ENCODE measurements at regions not wholly inside any gene's neighbourhood (a gene's known extent, or its start where the extent isn't known, plus 50 kb on each side); places are given as distances from the start of the nearest gene placed in this dataset.
"Not testable (repeated sequence)": the region's sequence is repeated elsewhere in the genome, so short reads cannot be mapped to it uniquely, and the experiment has no call there.

DNA sequence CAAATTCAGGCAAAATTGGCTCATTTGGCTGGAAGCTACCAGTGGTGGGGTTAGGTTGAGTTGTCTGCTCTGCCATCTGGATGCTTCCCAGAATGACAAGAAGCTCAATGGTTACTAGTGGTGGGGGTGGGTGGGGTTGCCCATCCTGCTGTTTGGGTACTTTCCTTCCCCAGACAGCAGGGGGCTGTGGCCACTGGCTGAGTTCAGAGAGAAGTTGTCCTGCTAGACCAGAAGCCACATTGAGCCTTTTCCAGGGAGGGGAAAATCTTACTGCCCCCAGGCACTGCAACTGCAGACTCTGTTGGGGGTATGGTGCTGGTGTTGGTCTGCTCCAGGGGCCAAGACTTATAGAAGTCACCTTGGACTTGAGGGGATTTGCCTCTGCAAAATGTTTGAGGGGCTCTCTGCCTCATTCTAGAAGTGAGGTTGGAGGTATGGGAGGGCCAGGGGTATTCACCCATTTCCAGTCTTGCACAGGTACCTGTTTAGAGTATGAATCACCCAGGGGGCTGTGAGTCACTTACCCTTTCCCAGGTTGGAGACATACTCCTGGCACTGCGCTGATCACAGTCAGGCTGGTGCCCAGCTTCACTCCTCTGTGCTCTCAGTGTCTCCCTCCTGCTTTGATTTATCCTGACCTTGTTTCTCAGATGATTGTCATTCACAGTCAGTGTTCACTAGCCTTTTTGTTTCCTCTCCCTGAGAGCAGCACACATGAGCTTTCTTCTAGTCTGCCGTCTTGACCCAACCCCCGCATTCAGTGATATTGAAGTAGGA, 89.1 kb upstream of the NEGR1 start:
- Histone ChIP-seq H3K4me3 (no peak overlapping the region), H3K9me3 (no peaks in the 10 kb centered on the region), H3K36me3 (no peaks in the 10 kb centered on the region), H3K27ac (no peak overlapping the region), H3K27me3 (no peaks in the 10 kb centered on the region), H3K4me1 (peaks cover 0 to under 1% (median 0%) of the 10 kb centered on the region in 9 donors)
- 55 to 69% methylated on average over 3 of the region's 3 CpGs for WGBS, 2 donors
- TF ChIP-seq, protein P1, sequence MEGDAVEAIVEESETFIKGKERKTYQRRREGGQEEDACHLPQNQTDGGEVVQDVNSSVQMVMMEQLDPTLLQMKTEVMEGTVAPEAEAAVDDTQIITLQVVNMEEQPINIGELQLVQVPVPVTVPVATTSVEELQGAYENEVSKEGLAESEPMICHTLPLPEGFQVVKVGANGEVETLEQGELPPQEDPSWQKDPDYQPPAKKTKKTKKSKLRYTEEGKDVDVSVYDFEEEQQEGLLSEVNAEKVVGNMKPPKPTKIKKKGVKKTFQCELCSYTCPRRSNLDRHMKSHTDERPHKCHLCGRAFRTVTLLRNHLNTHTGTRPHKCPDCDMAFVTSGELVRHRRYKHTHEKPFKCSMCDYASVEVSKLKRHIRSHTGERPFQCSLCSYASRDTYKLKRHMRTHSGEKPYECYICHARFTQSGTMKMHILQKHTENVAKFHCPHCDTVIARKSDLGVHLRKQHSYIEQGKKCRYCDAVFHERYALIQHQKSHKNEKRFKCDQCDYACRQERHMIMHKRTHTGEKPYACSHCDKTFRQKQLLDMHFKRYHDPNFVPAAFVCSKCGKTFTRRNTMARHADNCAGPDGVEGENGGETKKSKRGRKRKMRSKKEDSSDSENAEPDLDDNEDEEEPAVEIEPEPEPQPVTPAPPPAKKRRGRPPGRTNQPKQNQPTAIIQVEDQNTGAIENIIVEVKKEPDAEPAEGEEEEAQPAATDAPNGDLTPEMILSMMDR (IDR thresholded peaks at IDR 0.05), result no peak
- DNase-seq (no peak), ATAC-seq (no peak)
- intact Hi-C loops (cut with DNase I), result no loop called here

DNA sequence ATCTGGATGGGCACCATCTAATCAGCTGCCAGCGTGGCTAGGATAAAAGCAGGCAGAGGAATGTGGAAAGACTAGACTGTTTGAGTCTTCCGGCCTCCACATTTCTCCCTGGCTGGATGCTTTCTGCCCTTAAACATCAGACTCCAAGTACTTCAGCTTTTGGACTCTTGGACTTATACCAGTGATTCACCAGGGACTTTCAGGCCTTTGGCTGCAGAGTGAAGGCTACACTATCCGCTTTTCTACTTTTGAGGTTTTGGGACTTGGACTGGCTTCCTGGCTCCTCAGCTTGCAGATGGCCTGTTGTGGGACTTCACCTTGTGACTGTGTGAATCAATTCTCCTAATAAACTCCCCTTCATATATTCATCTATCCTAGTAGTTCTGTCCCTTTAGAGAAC, 88.5 kb upstream of the NEGR1 start:
- ATAC-seq; DNase-seq; H3K27ac ChIP-seq; H3K27me3 ChIP-seq; H3K4me1 ChIP-seq; H3K36me3 ChIP-seq; intact Hi-C loops (cut with DNase I); H3K9me3 ChIP-seq; H3K4me3 ChIP-seq: not testable (repeated sequence)
- WGBS, 2 donors, result 75 to 84% methylated on average over 3 of the region's 3 CpGs

DNA sequence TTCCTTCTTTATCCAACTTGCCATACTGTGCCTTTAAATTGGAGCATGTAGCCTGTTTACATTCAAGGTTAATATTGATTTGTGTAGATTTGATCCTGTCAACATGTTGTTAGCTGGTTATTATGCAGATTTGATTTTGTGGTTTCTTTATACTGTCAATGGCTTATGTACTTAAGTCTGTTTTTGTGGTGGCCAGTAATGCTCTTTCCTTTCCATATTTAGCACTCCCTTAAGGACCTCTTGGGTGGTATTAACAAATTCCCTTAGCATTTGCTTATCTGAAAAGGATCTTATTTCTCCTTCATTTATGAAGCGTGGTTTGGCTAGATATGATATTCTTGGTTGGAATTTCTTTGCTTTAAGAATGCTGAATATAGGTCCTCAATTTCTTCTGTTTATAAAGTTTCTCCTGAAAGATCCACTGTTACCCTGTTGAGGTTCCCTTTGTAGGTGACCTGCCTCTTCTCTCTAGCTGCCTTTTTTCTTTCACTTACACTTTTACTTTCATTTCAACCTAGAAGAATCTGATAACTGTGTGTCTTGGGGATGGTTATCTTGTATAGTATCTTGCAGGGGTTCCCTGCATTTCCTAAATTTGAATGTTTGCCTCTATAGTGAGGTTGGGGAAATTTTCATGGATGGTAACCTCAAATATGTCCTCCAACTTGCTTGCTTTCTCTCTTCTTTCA, 86.9 kb upstream of the NEGR1 start:
- Histone ChIP-seq H3K4me1 (peaks cover 0 to 3% (median 0%) of the 10 kb centered on the region in 9 donors), H3K4me3 (no peak overlapping the region), H3K9me3 (no peaks in the 10 kb centered on the region), H3K27ac (no peak overlapping the region), H3K36me3 (no peaks in the 10 kb centered on the region), H3K27me3 (no peaks in the 10 kb centered on the region)
- 75 to 85% methylated on average over 1 of the region's 1 CpG for WGBS, 2 donors
- TF ChIP-seq, protein P1 (IDR thresholded peaks at IDR 0.05), result no peak
- intact Hi-C loops (cut with DNase I), result no loop called here
- DNase-seq (no peak), ATAC-seq (no peak)

DNA sequence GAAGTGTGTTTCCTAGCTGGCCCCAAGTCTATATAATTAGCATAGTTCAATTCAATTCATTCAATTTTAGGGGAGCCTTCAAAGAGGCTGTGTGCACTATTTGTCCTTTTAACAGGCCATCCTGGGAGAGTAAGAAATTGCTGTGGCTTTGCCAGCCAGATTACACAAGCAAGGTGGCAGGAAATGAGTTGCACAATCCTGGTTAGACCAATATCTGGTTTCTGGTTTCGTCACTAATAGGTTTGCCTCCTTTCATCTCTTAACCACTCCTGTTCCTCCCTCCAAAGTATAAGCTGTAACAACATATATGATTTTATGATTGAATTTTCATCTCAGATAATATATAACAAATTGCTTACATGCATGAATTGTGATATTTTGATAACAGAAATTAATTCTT, 84.1 kb upstream of the NEGR1 start:
- TF ChIP-seq, protein P1 (IDR thresholded peaks at IDR 0.05), result no peak
- 40 to 72% methylated on average over 1 of the region's 1 CpG for WGBS, 2 donors
- H3K27ac ChIP-seq, result no peak overlapping the region
- no peaks in the 10 kb centered on the region for H3K36me3 ChIP-seq
- peaks cover 0 to 3% (median 0%) of the 10 kb centered on the region in 9 donors for H3K4me1 ChIP-seq
- H3K9me3 ChIP-seq, result no peaks in the 10 kb centered on the region
- intact Hi-C loops (cut with DNase I), result no loop called here
- ATAC-seq, result no peak
- H3K4me3 ChIP-seq, result no peak overlapping the region
- no peak for DNase-seq
- no peaks in the 10 kb centered on the region for H3K27me3 ChIP-seq

DNA sequence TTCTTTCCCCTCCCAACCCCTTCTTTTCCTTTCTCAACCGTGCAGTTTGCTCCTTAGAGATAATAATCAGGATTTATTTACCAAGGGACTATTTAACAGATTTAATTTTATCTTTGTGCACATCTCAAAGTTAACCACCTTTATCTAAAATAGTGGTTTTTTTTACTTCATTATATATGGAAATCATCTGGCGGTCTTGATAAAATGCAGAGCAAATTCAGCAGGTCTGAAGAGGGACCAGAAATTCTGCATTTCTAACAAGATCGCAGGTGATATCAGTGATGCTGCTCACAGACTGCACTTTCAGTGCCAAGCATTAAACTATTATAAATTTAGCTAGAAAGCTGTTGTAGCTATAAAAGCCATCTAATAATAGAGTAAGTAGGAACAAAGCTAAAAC, 83.4 kb upstream of the NEGR1 start:
- H3K27me3 ChIP-seq, result no peaks in the 10 kb centered on the region
- H3K4me1 ChIP-seq, result peaks cover 0 to 3% (median 0%) of the 10 kb centered on the region in 9 donors
- 81 to 83% methylated on average over 3 of the region's 3 CpGs for WGBS, 2 donors
- no peaks in the 10 kb centered on the region for H3K36me3 ChIP-seq
- DNase-seq (no peak), ATAC-seq (no peak)
- H3K4me3 ChIP-seq, result no peak overlapping the region
- intact Hi-C loops (cut with DNase I), result no loop called here
- no peak overlapping the region for H3K27ac ChIP-seq
- TF ChIP-seq, protein P1 (IDR thresholded peaks at IDR 0.05), result no peak
- H3K9me3 ChIP-seq, result no peaks in the 10 kb centered on the region
